Skeletal muscle tissue (tissue), 4 donors: ENCODE measurements at regions not wholly inside any gene's neighbourhood (a gene's known extent, or its start where the extent isn't known, plus 50 kb on each side); places are given as distances from the start of the nearest gene placed in this dataset. TPM values are rescaled to one million over a fixed set of nuclear protein-coding genes. Genes with fewer than 3 reads are reported as not detected.
"Not testable (repeated sequence)": the region's sequence is repeated elsewhere in the genome, so short reads cannot be mapped to it uniquely, and the experiment has no call there.

Experiments used
- H3K27ac ChIP-seq: one replicate; pipeline ENCODE4 v1.7.0; 2013; ENCODE audit warnings: mild to moderate bottlenecking, low read depth, low read length, inconsistent platforms
- H3K27me3 ChIP-seq, 3 donors: one replicate each; pipeline ENCODE4 v1.7.0; 2013; ENCODE audit warnings: low read length in 3 of 3; ENCODE audit not compliant: control insufficient read depth in 3 of 3, insufficient read depth in 3 of 3
- H3K36me3 ChIP-seq, 3 donors: one replicate each; pipeline ENCODE4 v1.7.0; 2013; ENCODE audit warnings: low read length in 3 of 3; ENCODE audit not compliant: control insufficient read depth in 3 of 3, insufficient read depth in 3 of 3
- H3K4me1 ChIP-seq, 3 donors: one replicate each; pipeline ENCODE4 v1.7.0; 2013; ENCODE audit warnings: low read length in 3 of 3, mild to moderate bottlenecking in 3 of 3; ENCODE audit not compliant: control insufficient read depth in 3 of 3, insufficient read depth in 3 of 3
- H3K4me3 ChIP-seq, 3 donors: one replicate each; pipeline ENCODE4 v1.7.0; 2013; ENCODE audit warnings: low read length in 3 of 3
- H3K9ac ChIP-seq, 3 donors: one replicate each; pipeline ENCODE4 v1.7.0; 2013; ENCODE audit warnings: low read length in 3 of 3, mild to moderate bottlenecking in 3 of 3, moderate library complexity in 2 of 3, low read depth in 1 of 3
- H3K9me3 ChIP-seq, 3 donors: one replicate each; pipeline ENCODE4 v1.7.0; 2013; ENCODE audit warnings: low read length in 3 of 3; ENCODE audit not compliant: control insufficient read depth in 3 of 3
- small RNA-seq: library from RNA; depleted of rRNA; stranded (forward); fragments of <200 nt; gene quantifications from one replicate; pipeline ENCODE3, GENCODE V24; 2014
- donor health status: Osteomylitis.

DNA sequence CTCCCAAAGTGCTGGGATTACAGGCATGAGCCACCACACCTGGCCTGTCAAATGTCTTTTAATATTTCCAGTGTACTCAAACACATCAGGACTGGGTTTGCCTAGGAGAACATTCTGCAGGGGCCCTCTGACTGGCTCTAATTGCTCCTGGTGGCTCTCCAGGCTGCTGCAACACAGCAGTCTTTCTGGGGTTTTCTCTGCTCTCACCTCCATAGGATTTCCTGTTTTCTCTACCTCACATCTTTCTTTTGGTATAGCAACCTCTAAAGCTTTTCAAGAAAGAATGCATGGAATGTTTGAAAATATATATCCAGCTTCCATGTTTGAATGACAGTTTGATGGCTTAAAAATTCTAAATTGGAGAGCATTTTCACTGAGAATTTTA, 83.3 kb upstream of the IGSF10 start:
- H3K9me3 ChIP-seq, result no peaks in the 10 kb centered on the region

DNA sequence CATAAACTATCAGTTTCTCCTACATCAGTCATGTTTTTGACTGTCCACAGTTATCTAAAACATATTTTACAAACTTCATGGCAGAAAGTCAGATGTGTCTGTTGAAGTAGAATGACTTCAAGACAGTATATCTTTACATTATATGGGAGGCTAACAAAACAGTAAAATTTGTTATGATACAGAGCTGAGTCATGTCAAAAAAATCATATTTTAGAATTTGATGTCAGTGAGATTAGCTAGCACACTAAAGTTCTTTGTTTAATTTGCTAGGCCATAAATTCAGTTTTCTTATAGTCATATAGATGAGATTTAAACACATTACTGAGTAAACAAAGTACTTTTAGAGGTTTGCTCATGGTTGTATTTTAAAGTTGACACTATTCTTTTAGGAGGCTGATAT, 80.3 kb upstream of the IGSF10 start:
- Histone ChIP-seq H3K4me1 (peaks cover 0 to 8% (median 5%) of the 10 kb centered on the region in 3 donors), H3K27me3 (no peaks in the 10 kb centered on the region), H3K9ac (no peak overlapping the region), H3K36me3 (no peaks in the 10 kb centered on the region), H3K4me3 (no peak overlapping the region), H3K9me3 (no peaks in the 10 kb centered on the region), H3K27ac (no peak overlapping the region)

More for the DNA sequence above, 83.3 kb upstream of the IGSF10 start:
- no peak overlapping the region for H3K4me3 ChIP-seq
- no peak overlapping the region for H3K9ac ChIP-seq
- H3K4me1 ChIP-seq, result peaks cover 0 to 3% (median 2%) of the 10 kb centered on the region in 3 donors
- no peaks in the 10 kb centered on the region for H3K36me3 ChIP-seq
- no peak overlapping the region for H3K27ac ChIP-seq
- H3K27me3 ChIP-seq, result no peaks in the 10 kb centered on the region

DNA sequence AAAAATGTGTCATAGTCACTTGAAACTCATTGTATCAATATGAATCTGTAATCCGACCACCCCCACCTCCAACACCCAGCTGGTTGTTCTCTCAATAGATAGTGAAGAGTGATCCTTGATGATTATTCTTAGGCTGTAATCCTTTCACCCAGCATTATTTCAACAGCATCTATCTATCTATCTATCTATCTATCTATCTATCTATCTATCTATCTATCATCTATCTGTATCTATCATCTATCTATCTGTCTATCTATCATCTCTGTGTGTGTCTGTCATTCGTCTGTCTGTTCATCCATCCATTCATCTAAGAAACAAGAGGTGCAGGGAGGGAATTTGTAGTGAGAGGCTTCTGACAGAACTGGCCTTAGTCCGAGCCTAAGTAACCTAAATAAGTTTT, 78.7 kb upstream of the IGSF10 start:
- peak overlapping the region; percentile 59 for H3K27ac ChIP-seq
- H3K27me3 ChIP-seq, result no peaks in the 10 kb centered on the region
- no peaks in the 10 kb centered on the region for H3K36me3 ChIP-seq
- peak overlapping the region in 1 of 3 donors; percentile 47 for H3K4me3 ChIP-seq
- no peaks in the 10 kb centered on the region for H3K9me3 ChIP-seq
- H3K9ac ChIP-seq, result no peak overlapping the region
- peaks cover 0 to 8% (median 5%) of the 10 kb centered on the region in 3 donors for H3K4me1 ChIP-seq

DNA sequence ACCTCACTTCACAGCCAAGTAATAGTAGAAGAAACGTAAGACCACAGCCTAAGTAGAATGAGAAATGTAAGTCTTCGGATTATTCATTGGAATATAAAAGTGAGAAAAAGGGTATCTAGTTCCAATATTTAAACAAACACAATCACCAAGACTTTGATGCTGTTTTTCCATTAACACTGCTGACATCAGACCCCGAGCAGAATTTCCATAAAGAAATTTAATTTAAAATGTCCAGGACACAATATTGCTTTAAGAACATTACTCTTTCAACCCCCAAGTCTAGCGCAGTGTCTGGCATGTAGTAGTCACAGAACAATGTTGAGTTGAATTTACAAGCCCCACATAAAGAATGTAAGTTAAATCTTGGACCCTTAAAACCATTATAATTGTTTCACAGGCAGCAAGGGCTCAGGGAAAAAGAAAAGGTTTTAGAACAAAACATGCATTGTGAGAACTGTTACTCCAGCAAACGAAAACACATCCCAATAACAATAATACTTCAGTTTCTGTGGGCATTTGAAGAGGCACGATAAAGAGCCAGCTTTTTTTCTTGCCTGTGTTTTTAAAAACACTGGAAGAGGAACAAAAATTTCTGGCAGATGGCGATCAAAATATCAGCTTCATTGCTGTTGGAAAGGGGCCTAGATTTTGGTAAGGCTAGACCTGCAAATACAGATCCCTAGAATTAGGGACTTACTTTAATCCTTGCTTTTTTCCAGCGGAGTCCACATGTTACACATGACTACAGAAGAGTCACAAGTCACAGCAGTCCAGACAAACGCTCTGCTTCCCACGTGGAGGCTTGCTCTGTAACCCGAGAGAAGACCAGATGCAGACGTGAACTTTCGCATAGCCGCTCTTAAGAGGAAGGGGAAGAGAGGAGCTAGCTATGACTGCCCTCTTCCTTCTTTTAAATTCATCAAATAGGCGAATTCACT, 77.9 kb upstream of the IGSF10 start:
- Histone ChIP-seq H3K9ac (peak overlapping the region in 2 of 3 donors; percentile 16 to 66), H3K27me3 (no peaks in the 10 kb centered on the region), H3K9me3 (no peaks in the 10 kb centered on the region), H3K27ac (peak overlapping the region; percentile 59), H3K36me3 (no peaks in the 10 kb centered on the region), H3K4me3 (peak overlapping the region; percentile 7 to 47 (median 24)), H3K4me1 (peaks cover 0 to 8% (median 5%) of the 10 kb centered on the region in 3 donors)

DNA sequence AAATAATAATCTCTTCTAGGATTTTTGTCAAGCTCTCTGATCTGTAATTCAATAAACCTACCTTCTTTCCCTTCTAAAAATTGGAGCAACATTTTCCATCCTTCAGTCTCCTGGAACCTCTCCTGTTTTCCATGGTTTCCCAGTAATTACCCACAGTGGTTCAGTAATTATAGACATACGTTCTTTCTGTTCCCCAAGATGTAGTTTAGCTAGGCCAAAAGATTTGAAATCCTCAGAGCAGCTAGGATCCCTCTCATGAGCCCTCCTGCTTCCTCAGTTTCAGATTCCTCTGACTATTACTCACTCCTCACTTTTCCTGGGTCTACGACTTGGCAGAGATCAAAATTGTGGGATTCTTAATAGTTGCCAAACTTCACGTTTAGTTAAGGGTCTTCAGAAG, 76.9 kb upstream of the IGSF10 start:
- H3K4me1 ChIP-seq, result peaks cover 0 to 8% (median 5%) of the 10 kb centered on the region in 3 donors
- no peaks in the 10 kb centered on the region for H3K9me3 ChIP-seq
- no peaks in the 10 kb centered on the region for H3K27me3 ChIP-seq
- H3K27ac ChIP-seq, result peak overlapping the region; percentile 59
- H3K4me3 ChIP-seq, result no peak overlapping the region
- H3K36me3 ChIP-seq, result no peaks in the 10 kb centered on the region
- H3K9ac ChIP-seq, result no peak overlapping the region

DNA sequence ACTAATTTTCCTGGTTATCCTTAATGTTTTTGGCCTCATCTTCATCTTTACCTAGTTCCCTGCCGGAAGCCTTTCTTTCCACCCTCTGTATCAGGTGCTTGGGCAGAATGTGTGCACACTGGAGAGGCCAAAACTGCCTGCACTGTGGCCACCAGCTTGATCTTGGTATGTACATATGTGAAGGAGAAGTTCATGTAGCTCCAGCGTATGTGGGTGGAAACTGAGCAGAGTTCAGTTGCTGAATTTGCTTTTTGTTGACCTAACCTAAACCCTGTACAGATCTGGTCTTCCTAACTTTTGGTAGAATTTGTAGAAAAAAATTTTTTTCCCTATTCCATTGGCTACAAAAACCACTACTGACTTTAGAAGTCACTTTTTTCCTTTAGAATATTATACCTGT, 65.9 kb upstream of the IGSF10 start:
- Histone ChIP-seq H3K9me3 (no peaks in the 10 kb centered on the region), H3K27ac (no peak overlapping the region), H3K4me1 (no peaks in the 10 kb centered on the region), H3K36me3 (no peaks in the 10 kb centered on the region), H3K27me3 (no peaks in the 10 kb centered on the region), H3K4me3 (no peak overlapping the region), H3K9ac (no peak overlapping the region)

DNA sequence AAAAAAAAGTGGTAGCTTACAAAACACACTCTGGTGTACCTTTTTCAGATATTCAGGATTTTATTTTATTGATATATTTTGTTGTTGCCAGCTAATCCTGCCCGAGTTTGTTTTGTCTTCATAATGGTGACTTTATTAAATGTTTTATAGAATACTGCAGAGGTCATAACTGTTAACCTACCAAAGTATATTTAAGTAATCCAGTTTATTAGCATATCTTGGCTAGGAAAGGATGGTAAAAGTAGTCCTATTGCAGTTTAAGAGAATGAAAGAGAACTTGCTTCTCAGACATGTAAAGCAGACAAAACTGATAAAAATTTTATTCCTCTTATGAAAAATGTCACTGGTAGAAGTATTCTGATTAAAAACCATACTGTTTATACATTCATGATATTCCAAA, 59.2 kb upstream of the IGSF10 start:
- H3K4me3 ChIP-seq, result no peak overlapping the region
- no peaks in the 10 kb centered on the region for H3K4me1 ChIP-seq
- no peaks in the 10 kb centered on the region for H3K9me3 ChIP-seq

DNA sequence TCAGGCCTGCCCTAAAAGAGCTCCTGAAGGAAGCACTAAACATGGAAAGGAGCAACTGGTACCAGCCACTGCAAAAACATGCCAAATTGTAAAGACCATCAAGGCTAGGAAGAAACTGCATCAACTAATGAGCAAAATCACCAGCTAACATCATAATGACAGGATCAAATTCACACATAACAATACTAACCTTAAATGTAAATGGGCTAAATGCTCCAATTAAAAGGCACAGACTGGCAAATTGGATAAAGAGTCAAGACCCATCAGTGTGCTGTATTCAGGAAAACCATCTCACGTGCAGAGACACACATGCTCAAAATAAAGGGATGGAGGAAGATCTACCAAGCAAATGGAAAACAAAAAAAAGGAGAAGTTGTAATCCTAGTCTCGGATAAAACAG, 50.6 kb upstream of the IGSF10 start:
- not testable (repeated sequence) for H3K4me3 ChIP-seq, H3K9me3 ChIP-seq, H3K27ac ChIP-seq, H3K27me3 ChIP-seq, H3K9ac ChIP-seq, H3K36me3 ChIP-seq, H3K4me1 ChIP-seq

More for the DNA sequence above, 59.2 kb upstream of the IGSF10 start:
- Histone ChIP-seq H3K36me3 (no peaks in the 10 kb centered on the region), H3K27me3 (no peaks in the 10 kb centered on the region), H3K9ac (no peak overlapping the region), H3K27ac (no peak overlapping the region)

Small RNAs in the stretch of these regions (small RNA-seq; reads per million reads assigned to genes)
- gene MIR5186, result not detected
